ENCODE measurements at regions not wholly inside any gene's neighbourhood (a gene's known extent, or its start where the extent isn't known, plus 50 kb on each side); places are given as distances from the start of the nearest gene placed in this dataset.
"Not testable (repeated sequence)": the region's sequence is repeated elsewhere in the genome, so short reads cannot be mapped to it uniquely, and the experiment has no call there.

- Histone ChIP-seq H3K9me3 (ENCODE audit: low read depth, low read length, poor library complexity, severe bottlenecking) (no peaks in the 10 kb centered on the region), H3K36me3 (ENCODE audit: insufficient read depth, low read length, poor library complexity, severe bottlenecking) (no peaks in the 10 kb centered on the region), H3K27ac (ENCODE audit: low read depth, low read length, poor library complexity, severe bottlenecking) (no peak overlapping the region), H3K27me3 (replicated peaks; ENCODE audit: insufficient read depth, low read depth, low read length, poor library complexity) (no peaks in the 10 kb centered on the region), H3K4me3 (ENCODE audit: low read depth, low read length, poor library complexity, severe bottlenecking) (no peak overlapping the region), H3K4me1 (ENCODE audit: insufficient read depth, low read length, poor library complexity, severe bottlenecking) (no peaks in the 10 kb centered on the region)
- CTCF ChIA-PET: no interaction called here
- POLR2A ChIA-PET (ENCODE audit: low non-redundant PET): no interaction called here
- no peak for TF ChIP-seq EZH2 (IDR thresholded peaks at IDR 0.05; ENCODE audit: borderline replicate concordance, low read depth, low read length, poor library complexity, severe bottlenecking)
- TF ChIP-seq, protein P1, sequence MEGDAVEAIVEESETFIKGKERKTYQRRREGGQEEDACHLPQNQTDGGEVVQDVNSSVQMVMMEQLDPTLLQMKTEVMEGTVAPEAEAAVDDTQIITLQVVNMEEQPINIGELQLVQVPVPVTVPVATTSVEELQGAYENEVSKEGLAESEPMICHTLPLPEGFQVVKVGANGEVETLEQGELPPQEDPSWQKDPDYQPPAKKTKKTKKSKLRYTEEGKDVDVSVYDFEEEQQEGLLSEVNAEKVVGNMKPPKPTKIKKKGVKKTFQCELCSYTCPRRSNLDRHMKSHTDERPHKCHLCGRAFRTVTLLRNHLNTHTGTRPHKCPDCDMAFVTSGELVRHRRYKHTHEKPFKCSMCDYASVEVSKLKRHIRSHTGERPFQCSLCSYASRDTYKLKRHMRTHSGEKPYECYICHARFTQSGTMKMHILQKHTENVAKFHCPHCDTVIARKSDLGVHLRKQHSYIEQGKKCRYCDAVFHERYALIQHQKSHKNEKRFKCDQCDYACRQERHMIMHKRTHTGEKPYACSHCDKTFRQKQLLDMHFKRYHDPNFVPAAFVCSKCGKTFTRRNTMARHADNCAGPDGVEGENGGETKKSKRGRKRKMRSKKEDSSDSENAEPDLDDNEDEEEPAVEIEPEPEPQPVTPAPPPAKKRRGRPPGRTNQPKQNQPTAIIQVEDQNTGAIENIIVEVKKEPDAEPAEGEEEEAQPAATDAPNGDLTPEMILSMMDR (conservative IDR thresholded peaks at IDR 0.05; ENCODE audit: low read depth, low read length): no peak
- no TSS peak for BruUV-seq (replicated peaks)
- DNase-seq (ENCODE audit: low spot score): no peak
- intact Hi-C loops (cut with micrococcal nuclease; ENCODE audit: unreplicated experiment): no loop called here
Measured at GRCh38 chr16:50449800-50450199, 81.0 kb upstream of the BRD7 start.

- POLR2A ChIA-PET (ENCODE audit: low non-redundant PET): no interaction called here
- CTCF ChIA-PET: no interaction called here
- Histone ChIP-seq H3K9me3 (ENCODE audit: low read depth, low read length, poor library complexity, severe bottlenecking) (no peaks in the 10 kb centered on the region), H3K27me3 (replicated peaks; ENCODE audit: insufficient read depth, low read depth, low read length, poor library complexity) (no peaks in the 10 kb centered on the region), H3K36me3 (ENCODE audit: insufficient read depth, low read length, poor library complexity, severe bottlenecking) (no peaks in the 10 kb centered on the region), H3K4me1 (ENCODE audit: insufficient read depth, low read length, poor library complexity, severe bottlenecking) (no peaks in the 10 kb centered on the region), H3K4me3 (ENCODE audit: low read depth, low read length, poor library complexity, severe bottlenecking) (no peak overlapping the region), H3K27ac (ENCODE audit: low read depth, low read length, poor library complexity, severe bottlenecking) (no peak overlapping the region)
- no peak for DNase-seq (ENCODE audit: low spot score)
- no peak for TF ChIP-seq EZH2 (IDR thresholded peaks at IDR 0.05; ENCODE audit: borderline replicate concordance, low read depth, low read length, poor library complexity, severe bottlenecking)
- TF ChIP-seq, protein P1 (conservative IDR thresholded peaks at IDR 0.05; ENCODE audit: low read depth, low read length): no peak
- intact Hi-C loops (cut with micrococcal nuclease; ENCODE audit: unreplicated experiment): no loop called here
- BruUV-seq (replicated peaks): no TSS peak
Measured at GRCh38 chr16:50448981-50449380, 80.2 kb upstream of the BRD7 start.

- Histone ChIP-seq H3K4me1 (ENCODE audit: insufficient read depth, low read length, poor library complexity, severe bottlenecking) (no peaks in the 10 kb centered on the region), H3K9me3 (ENCODE audit: low read depth, low read length, poor library complexity, severe bottlenecking) (no peaks in the 10 kb centered on the region), H3K4me3 (ENCODE audit: low read depth, low read length, poor library complexity, severe bottlenecking) (no peak overlapping the region), H3K27ac (ENCODE audit: low read depth, low read length, poor library complexity, severe bottlenecking) (no peak overlapping the region), H3K27me3 (replicated peaks; ENCODE audit: insufficient read depth, low read depth, low read length, poor library complexity) (no peaks in the 10 kb centered on the region), H3K36me3 (ENCODE audit: insufficient read depth, low read length, poor library complexity, severe bottlenecking) (no peaks in the 10 kb centered on the region)
- intact Hi-C loops (cut with micrococcal nuclease; ENCODE audit: unreplicated experiment): no loop called here
- CTCF ChIA-PET: no interaction called here
- no peak for DNase-seq (ENCODE audit: low spot score)
- POLR2A ChIA-PET (ENCODE audit: low non-redundant PET): no interaction called here
- no TSS peak for BruUV-seq (replicated peaks)
- no peak for TF ChIP-seq EZH2 (IDR thresholded peaks at IDR 0.05; ENCODE audit: borderline replicate concordance, low read depth, low read length, poor library complexity, severe bottlenecking)
- TF ChIP-seq, protein P1 (conservative IDR thresholded peaks at IDR 0.05; ENCODE audit: low read depth, low read length): 0 out of 2 replicates have a peak, but pooled peaks have one; percentile 21
Measured at GRCh38 chr16:50448522-50448921, 79.7 kb upstream of the BRD7 start.

DNA sequence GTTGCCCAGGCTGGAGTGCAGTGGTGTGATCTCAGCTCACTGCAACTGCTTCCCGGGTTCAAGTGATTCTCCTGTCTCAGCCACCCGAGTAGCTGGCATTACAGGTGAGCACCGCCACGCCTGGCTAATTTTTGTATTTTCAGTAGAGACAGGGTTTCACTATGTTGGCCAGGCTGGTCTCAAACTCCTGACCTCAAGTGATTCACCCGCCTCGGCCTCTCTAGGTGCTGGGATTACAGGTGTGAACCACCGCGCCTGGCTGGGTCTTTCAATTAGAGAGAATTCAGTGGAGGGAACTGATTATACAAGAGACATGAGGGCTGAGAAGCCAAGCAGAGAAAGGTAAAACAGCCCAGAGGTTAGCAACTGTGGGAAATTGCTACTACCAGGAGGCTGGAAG lies 78.6 kb upstream of the BRD7 start:
- H3K27ac ChIP-seq (ENCODE audit: low read depth, low read length, poor library complexity, severe bottlenecking); CTCF ChIA-PET; BruUV-seq (replicated peaks); H3K36me3 ChIP-seq (ENCODE audit: insufficient read depth, low read length, poor library complexity, severe bottlenecking); intact Hi-C loops (cut with micrococcal nuclease; ENCODE audit: unreplicated experiment); H3K4me3 ChIP-seq (ENCODE audit: low read depth, low read length, poor library complexity, severe bottlenecking); H3K4me1 ChIP-seq (ENCODE audit: insufficient read depth, low read length, poor library complexity, severe bottlenecking); H3K9me3 ChIP-seq (ENCODE audit: low read depth, low read length, poor library complexity, severe bottlenecking); DNase-seq (ENCODE audit: low spot score); H3K27me3 ChIP-seq (replicated peaks; ENCODE audit: insufficient read depth, low read depth, low read length, poor library complexity); POLR2A ChIA-PET (ENCODE audit: low non-redundant PET): not testable (repeated sequence)
